Omental fat pad (tissue), 3 donors: ENCODE measurements at regions not wholly inside any gene's neighbourhood (a gene's known extent, or its start where the extent isn't known, plus 50 kb on each side); places are given as distances from the start of the nearest gene placed in this dataset.
"Not testable (repeated sequence)": the region's sequence is repeated elsewhere in the genome, so short reads cannot be mapped to it uniquely, and the experiment has no call there.

Source experiments
- ATAC-seq: fragments of 150-250 bp; one replicate; pipeline ENCODE4 v1.9.1; 2016; ENCODE audit warnings: mild to moderate bottlenecking, moderate library complexity; ENCODE audit not compliant: low FRiP score
- DNase-seq: peaks from one replicate; pipeline ENCODE4 v3.0.0-alpha.2; 2019; ENCODE audit warnings: low spot score
- CTCF ChIP-seq, 3 donors: fragments of 450-650 bp; IDR thresholded peaks; one replicate each; pipeline ENCODE4 v1.5.1; 2016 to 2017; ENCODE audit warnings: antibody characterized with exemption in 3 of 3, mild to moderate bottlenecking in 3 of 3, moderate library complexity in 2 of 3

- no peak for DNase-seq
- TF ChIP-seq CTCF (IDR thresholded peaks at IDR 0.05): no peak
- no peak for ATAC-seq
Measured at GRCh38 chr10:64571056-64571455, 1049.9 kb downstream of the REEP3 start.

GRCh38 chr10:64573623-64574325 is 1052.6 kb downstream of the REEP3 start:
- DNase-seq (no peak), ATAC-seq (no peak)
- TF ChIP-seq CTCF (IDR thresholded peaks at IDR 0.05): no peak

GRCh38 chr10:64574371-64574770 is 1053.2 kb downstream of the REEP3 start:
- TF ChIP-seq CTCF (IDR thresholded peaks at IDR 0.05): no peak
- no peak for DNase-seq
- no peak for ATAC-seq

- DNase-seq: no peak
- TF ChIP-seq CTCF (IDR thresholded peaks at IDR 0.05): no peak
- no peak for ATAC-seq
Measured at GRCh38 chr10:64576497-64576896, 1055.3 kb downstream of the REEP3 start.

- ATAC-seq: not testable (repeated sequence)
Measured at GRCh38 chr10:64578757-64579156, 1057.6 kb downstream of the REEP3 start.

GRCh38 chr10:64586934-64587503 is 1065.8 kb downstream of the REEP3 start:
- ATAC-seq (no peak), DNase-seq (no peak)
- TF ChIP-seq CTCF (IDR thresholded peaks at IDR 0.05): no peak

More at GRCh38 chr10:64578757-64579156, 1057.6 kb downstream of the REEP3 start:
- DNase-seq: not testable (repeated sequence)

GRCh38 chr10:64594072-64594471 is 1072.9 kb downstream of the REEP3 start:
- DNase-seq (no peak), ATAC-seq (no peak)
- no peak for TF ChIP-seq CTCF (IDR thresholded peaks at IDR 0.05)
